ENCODE measurements at regions not wholly inside any gene's neighbourhood (a gene's known extent, or its start where the extent isn't known, plus 50 kb on each side); places are given as distances from the start of the nearest gene placed in this dataset.

GRCh38 chr10:108384378-108384777 is 1219.9 kb upstream of the SORCS1 start (continued):
- TF ChIP-seq PRDM10 (tag by site-specific recombination; IDR thresholded peaks at IDR 0.05) (no peak), ZNF792 (tag by site-specific recombination; IDR thresholded peaks at IDR 0.05) (no peak), ZNF140 (tag by site-specific recombination; IDR thresholded peaks at IDR 0.05) (no peak), ZBTB21 (tag by site-specific recombination; IDR thresholded peaks at IDR 0.05) (no peak), ZBTB8A (tag by site-specific recombination; IDR thresholded peaks at IDR 0.05) (no peak), ZNF530 (tag by site-specific recombination; IDR thresholded peaks at IDR 0.05; ENCODE audit: low read depth) (no peak), ZNF48 (tag by site-specific recombination; IDR thresholded peaks at IDR 0.05) (no peak), ZNF274 (IDR thresholded peaks at IDR 0.05; ENCODE audit: low read length) (no peak), ZNF274 (tag by site-specific recombination; IDR thresholded peaks at IDR 0.05; ENCODE audit: borderline replicate concordance) (no peak)

- TF ChIP-seq ZNF274 (IDR thresholded peaks at IDR 0.05; ENCODE audit: low read length) (no peak), ZNF274 (tag by site-specific recombination; IDR thresholded peaks at IDR 0.05; ENCODE audit: borderline replicate concordance) (no peak), ZSCAN4 (tag by site-specific recombination; IDR thresholded peaks at IDR 0.05) (no peak), SCRT2 (tag by site-specific recombination; IDR thresholded peaks at IDR 0.05) (no peak), ZNF623 (tag by site-specific recombination; IDR thresholded peaks at IDR 0.05) (no peak), ZNF530 (tag by site-specific recombination; IDR thresholded peaks at IDR 0.05; ENCODE audit: low read depth) (no peak), ZNF404 (tag by site-specific recombination; IDR thresholded peaks at IDR 0.05) (no peak), ZFHX2 (tag by site-specific recombination; conservative IDR thresholded peaks at IDR 0.05) (no peak), HOXC10 (CRISPR knock-in tag; IDR thresholded peaks at IDR 0.05) (no peak), EGR2 (tag by site-specific recombination; IDR thresholded peaks at IDR 0.05; ENCODE audit: low read depth) (no peak), ZNF544 (tag by site-specific recombination; IDR thresholded peaks at IDR 0.05) (no peak), HIC1 (tag by site-specific recombination; IDR thresholded peaks at IDR 0.05) (no peak), ZNF624 (tag by site-specific recombination; IDR thresholded peaks at IDR 0.05) (no peak), ZNF324 (tag by site-specific recombination; IDR thresholded peaks at IDR 0.05) (no peak)
- ChIA-PET CTCF (no interaction called here), POLR2A (no interaction called here)
- H3K4me1 ChIP-seq (ENCODE audit: control insufficient read depth, insufficient read depth, low read length): no peaks in the 10 kb centered on the region
- no peak overlapping the region for H3K27ac ChIP-seq (ENCODE audit: extremely low read depth, low read depth, low read length)
- no peaks in the 10 kb centered on the region for H3K9me3 ChIP-seq (ENCODE audit: control insufficient read depth, insufficient read depth, low read depth, low read length)
- no peaks in the 10 kb centered on the region for H3K36me3 ChIP-seq (ENCODE audit: control insufficient read depth in 2 of 2, insufficient read depth in 1 of 2, low read length in 2 of 2)
- H3K4me3 ChIP-seq (ENCODE audit: low read depth, low read length): no peak overlapping the region
These were observed 1214.3 kb upstream of the SORCS1 start for GRCh38 chr10:108378779-108379178.
